GM21360 (cell line): ENCODE measurements at regions not wholly inside any gene's neighbourhood (a gene's known extent, or its start where the extent isn't known, plus 50 kb on each side); places are given as distances from the start of the nearest gene placed in this dataset.
A peak's percentile ranks its signal among the peaks of the same experiment; 100 is the strongest.

Experiments
- ATAC-seq: cut with Tn5 transposase; IDR thresholded peaks from one replicate; pipeline ENCODE4 v1.9.1; 2021; ENCODE audit warnings: mild to moderate bottlenecking, moderate library complexity; ENCODE audit not compliant: unreplicated experiment

- no peak for ATAC-seq
These were observed 472.8 kb downstream of the CCDC171 start for GRCh38 chr9:16025627-16026026.

- no peak for ATAC-seq
These were observed 474.0 kb downstream of the CCDC171 start for GRCh38 chr9:16026886-16027285.

GRCh38 chr9:16028548-16028947 lies 475.7 kb downstream of the CCDC171 start:
- ATAC-seq: no peak

- no peak for ATAC-seq
These were observed 476.3 kb downstream of the CCDC171 start for GRCh38 chr9:16029046-16029615.

- no peak for ATAC-seq
These were observed 477.0 kb downstream of the CCDC171 start for GRCh38 chr9:16029796-16030363.

- ATAC-seq: peak; percentile 99
These were observed 477.8 kb downstream of the CCDC171 start for GRCh38 chr9:16030528-16031185.

- ATAC-seq: no peak
These were observed 478.6 kb downstream of the CCDC171 start for GRCh38 chr9:16031486-16031885.

GRCh38 chr9:16031971-16032370 lies 479.1 kb downstream of the CCDC171 start:
- no peak for ATAC-seq

GRCh38 chr9:16032799-16033198 lies 480.0 kb downstream of the CCDC171 start:
- ATAC-seq: no peak

GRCh38 chr9:16033253-16033652 lies 480.4 kb downstream of the CCDC171 start:
- no peak for ATAC-seq

GRCh38 chr9:16033921-16034691 lies 481.3 kb downstream of the CCDC171 start:
- ATAC-seq: no peak

GRCh38 chr9:16039218-16039987 lies 486.6 kb downstream of the CCDC171 start:
- ATAC-seq: peak; percentile 62

GRCh38 chr9:16039988-16040761 lies 487.3 kb downstream of the CCDC171 start:
- peak; percentile 7 for ATAC-seq

GRCh38 chr9:16043756-16044578 lies 491.1 kb downstream of the CCDC171 start:
- ATAC-seq: no peak

- no peak for ATAC-seq
These were observed 491.7 kb downstream of the CCDC171 start for GRCh38 chr9:16044579-16044881.

- no peak for ATAC-seq
These were observed 492.9 kb downstream of the CCDC171 start for GRCh38 chr9:16045651-16046280.

- no peak for ATAC-seq
These were observed 493.9 kb downstream of the CCDC171 start for GRCh38 chr9:16046713-16047112.

GRCh38 chr9:16048129-16048528 lies 495.3 kb downstream of the CCDC171 start:
- no peak for ATAC-seq

GRCh38 chr9:16052146-16052545 lies 499.3 kb downstream of the CCDC171 start:
- no peak for ATAC-seq
